GM19455 (cell line): ENCODE measurements at regions not wholly inside any gene's neighbourhood (a gene's known extent, or its start where the extent isn't known, plus 50 kb on each side); places are given as distances from the start of the nearest gene placed in this dataset.
"Not testable (repeated sequence)": the region's sequence is repeated elsewhere in the genome, so short reads cannot be mapped to it uniquely, and the experiment has no call there.

Experiments
- ATAC-seq: cut with Tn5 transposase; IDR thresholded peaks from one replicate; pipeline ENCODE4 v1.9.1; 2021; ENCODE audit not compliant: unreplicated experiment

- not testable (repeated sequence) for ATAC-seq
Measured at GRCh38 chr22:22296047-22296446, 51.5 kb downstream of the VPREB1 start.

GRCh38 chr22:22297159-22297793 lies 52.7 kb downstream of the VPREB1 start:
- ATAC-seq = not testable (repeated sequence)

GRCh38 chr22:22297794-22298653 lies 53.4 kb downstream of the VPREB1 start:
- peak; percentile 71 for ATAC-seq

DNA sequence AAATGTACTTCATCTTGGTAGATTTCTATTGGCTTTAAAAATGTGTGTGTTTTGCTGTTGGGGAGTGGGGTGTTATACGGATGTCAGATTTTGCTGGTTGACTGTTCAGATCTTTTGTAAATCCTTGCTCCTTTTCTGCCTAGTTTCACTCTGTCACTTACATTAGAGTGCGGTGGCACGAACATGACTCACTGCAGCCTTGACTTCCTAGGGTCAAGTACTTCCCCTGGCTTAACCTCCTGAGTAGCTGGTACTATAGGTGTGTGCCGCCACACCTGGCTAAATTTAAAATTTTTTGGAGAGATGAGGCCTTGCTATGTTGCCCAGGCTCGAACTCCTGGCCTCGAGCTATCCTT lies 54.0 kb downstream of the VPREB1 start:
- ATAC-seq = not testable (repeated sequence)

- not testable (repeated sequence) for ATAC-seq
Measured at GRCh38 chr22:22300511-22300910, 55.9 kb downstream of the VPREB1 start.

GRCh38 chr22:22300946-22301345 lies 56.4 kb downstream of the VPREB1 start:
- ATAC-seq = not testable (repeated sequence)

DNA sequence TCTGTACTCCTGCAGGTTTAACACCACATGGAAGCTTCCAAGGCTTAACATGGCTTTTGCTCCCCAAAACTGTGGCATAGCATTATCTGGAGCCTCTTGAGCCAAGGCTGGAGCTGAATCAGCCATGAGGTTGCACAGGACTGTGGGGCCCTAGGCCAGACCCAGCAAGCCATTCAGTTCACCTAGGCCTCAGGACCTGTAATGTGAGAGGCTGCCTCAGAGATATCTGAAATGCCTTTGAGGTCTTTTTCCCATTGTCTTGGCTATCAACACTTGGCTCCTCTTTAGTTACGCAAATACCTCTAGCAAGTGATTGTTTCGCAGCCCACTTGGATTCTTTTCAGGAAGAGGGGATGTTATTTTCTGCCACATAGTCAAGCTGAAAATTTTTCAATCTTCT lies 72.0 kb downstream of the VPREB1 start:
- no peak for ATAC-seq

GRCh38 chr22:22318723-22319465 lies 74.3 kb downstream of the VPREB1 start:
- no peak for ATAC-seq

DNA sequence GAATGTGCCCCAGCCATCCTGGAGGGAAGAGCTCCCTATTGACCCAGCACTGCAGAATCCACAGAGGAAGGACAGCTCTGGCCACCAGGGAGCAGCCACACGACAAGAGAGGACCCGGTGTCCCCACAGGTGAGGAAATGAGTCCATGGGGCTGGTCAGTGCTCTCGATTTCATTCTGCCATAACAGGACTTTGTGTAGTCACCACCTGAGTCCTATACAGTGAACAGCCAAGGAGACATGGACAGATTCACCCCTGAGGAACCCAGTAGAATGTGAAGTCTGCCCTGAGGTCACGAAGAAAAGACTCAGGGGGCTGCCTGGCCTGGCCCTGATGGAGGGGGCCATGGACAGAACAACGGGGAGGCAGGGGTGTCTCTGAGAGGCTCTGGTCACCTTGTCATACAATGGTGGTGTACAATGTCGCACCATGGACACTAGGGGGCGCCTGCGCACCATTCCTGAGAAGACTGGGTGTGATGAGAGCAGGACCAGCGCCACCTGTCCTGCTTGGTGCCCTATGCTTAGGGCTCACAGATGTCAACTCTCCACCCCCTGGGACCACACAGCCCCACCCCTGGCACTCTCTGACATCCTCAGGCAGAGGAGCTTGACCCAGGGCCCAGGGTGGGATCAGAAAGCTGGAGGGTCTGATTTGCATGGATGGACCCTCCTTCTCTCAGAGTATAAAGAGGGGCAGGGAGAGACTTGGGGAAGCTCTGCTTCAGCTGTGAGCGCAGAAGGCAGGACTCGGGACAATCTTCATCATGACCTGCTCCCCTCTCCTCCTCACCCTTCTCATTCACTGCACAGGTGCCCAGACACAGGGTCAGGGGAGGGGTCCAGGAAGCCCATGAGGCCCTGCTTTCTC lies 77.4 kb downstream of the VPREB1 start:
- ATAC-seq = not testable (repeated sequence)

GRCh38 chr22:22322792-22323191 lies 78.2 kb downstream of the VPREB1 start:
- ATAC-seq = no peak

DNA sequence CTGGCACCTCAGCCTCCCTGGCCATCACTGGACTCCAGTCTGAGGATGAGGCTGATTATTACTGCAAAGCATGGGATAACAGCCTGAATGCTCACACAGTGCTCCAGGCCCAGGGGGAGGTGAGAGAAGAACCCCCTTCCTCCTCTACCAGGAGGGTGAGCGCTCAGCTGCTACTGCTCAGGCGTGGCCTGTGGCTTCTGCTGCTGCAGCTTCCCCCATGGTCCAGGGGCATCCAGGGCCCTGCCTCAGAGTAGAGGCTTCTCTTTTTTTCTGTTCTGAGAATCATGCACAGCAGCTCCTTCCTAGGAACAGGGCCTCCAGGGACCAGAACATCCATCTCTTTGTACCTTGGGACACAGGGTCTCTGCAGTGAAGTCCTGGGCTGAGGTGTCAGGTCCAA lies 83.1 kb downstream of the VPREB1 start:
- no peak for ATAC-seq

- ATAC-seq = no peak
Measured at GRCh38 chr22:22329792-22330191, 85.2 kb downstream of the VPREB1 start.

DNA sequence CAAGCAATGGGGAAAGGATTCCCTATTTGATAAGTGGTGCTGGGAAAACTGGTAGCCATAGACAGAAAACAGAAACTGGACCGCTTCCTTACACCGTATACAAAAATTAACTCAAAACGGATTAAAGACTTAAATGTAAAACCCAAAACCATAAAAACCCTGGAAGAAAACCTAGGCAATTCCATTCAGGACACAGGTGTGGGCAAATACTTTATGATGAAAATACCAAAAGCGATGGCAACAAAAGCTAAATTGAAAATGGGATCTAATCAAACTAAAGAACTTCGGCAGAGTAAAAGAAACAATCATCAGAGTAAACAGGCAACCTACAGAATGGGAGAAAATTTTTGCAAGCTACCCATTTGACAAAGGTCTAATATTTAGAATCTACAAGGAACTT lies 91.1 kb downstream of the VPREB1 start:
- ATAC-seq = not testable (repeated sequence)

DNA sequence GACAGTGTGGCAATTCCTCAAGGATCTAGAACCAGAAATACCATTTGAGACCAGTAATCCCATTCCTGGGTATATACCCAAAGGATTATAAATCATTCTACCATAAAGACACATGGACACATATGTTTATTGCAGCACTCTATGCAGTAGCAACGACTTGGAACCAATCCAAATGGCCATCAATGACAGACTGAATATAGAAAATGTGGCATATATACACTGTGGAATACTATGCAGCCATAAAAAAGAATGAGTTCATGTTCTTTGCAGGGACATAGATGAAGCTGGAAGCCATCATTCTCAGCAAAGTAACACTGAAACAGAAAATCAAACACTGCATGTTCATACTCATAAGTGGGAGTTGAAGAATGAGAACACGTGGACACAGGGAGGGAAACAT lies 91.7 kb downstream of the VPREB1 start:
- not testable (repeated sequence) for ATAC-seq

- ATAC-seq = not testable (repeated sequence)
Measured at GRCh38 chr22:22338778-22339177, 94.2 kb downstream of the VPREB1 start.

GRCh38 chr22:22341736-22342135 lies 97.2 kb downstream of the VPREB1 start:
- no peak for ATAC-seq

GRCh38 chr22:22342697-22343580 lies 98.4 kb downstream of the VPREB1 start:
- no peak for ATAC-seq

- no peak for ATAC-seq
Measured at GRCh38 chr22:22343581-22344296, 99.2 kb downstream of the VPREB1 start.

- ATAC-seq = no peak
Measured at GRCh38 chr22:22344430-22344829, 99.8 kb downstream of the VPREB1 start.
